Mesendoderm (in vitro differentiated cells): ENCODE measurements at regions not wholly inside any gene's neighbourhood (a gene's known extent, or its start where the extent isn't known, plus 50 kb on each side); places are given as distances from the start of the nearest gene placed in this dataset.

Experiments used
- DNase-seq: peaks from one replicate; pipeline ENCODE4 v3.0.0; 2013
- H2AK5ac ChIP-seq: 2 replicates; pipeline ENCODE4 v1.6.1; 2013; ENCODE audit warnings: low read length, inconsistent platforms
- H2BK120ac ChIP-seq: 2 replicates; pipeline ENCODE4 v1.6.1; 2013; ENCODE audit warnings: low read depth, mild to moderate bottlenecking, low read length, moderate library complexity, mixed read lengths
- H2BK15ac ChIP-seq: replicated peaks from 2 replicates; pipeline ENCODE4 v1.6.1; 2013; ENCODE audit warnings: low read depth, mild to moderate bottlenecking, moderate library complexity
- H2BK5ac ChIP-seq: 2 replicates; pipeline ENCODE4 v1.6.1; 2013; ENCODE audit warnings: low read length, inconsistent platforms
- H3K18ac ChIP-seq: 2 replicates; pipeline ENCODE4 v1.6.1; 2013; ENCODE audit warnings: mild to moderate bottlenecking, low read length, mixed read lengths
- H3K23ac ChIP-seq: one replicate; pipeline ENCODE4 v1.6.1; 2013; ENCODE audit warnings: low read length
- H3K27ac ChIP-seq: 2 replicates; pipeline ENCODE4 v1.5.1; 2013; ENCODE audit warnings: low read depth, mild to moderate bottlenecking, inconsistent platforms, low read length, moderate library complexity
- H3K27me3 ChIP-seq: 2 replicates; pipeline ENCODE4 v1.6.1; 2013; ENCODE audit warnings: low read length, control low read depth, mild to moderate bottlenecking, inconsistent platforms; ENCODE audit not compliant: insufficient read depth, poor library complexity
- H3K36me3 ChIP-seq: 2 replicates; pipeline ENCODE4 v1.6.1; 2013; ENCODE audit warnings: low read length, inconsistent platforms; ENCODE audit not compliant: control insufficient read depth, insufficient read depth
- H3K4ac ChIP-seq: one replicate; pipeline ENCODE4 v1.6.1; 2013; ENCODE audit warnings: low read depth, mild to moderate bottlenecking, low read length, moderate library complexity
- H3K4me1 ChIP-seq: 2 replicates; pipeline ENCODE4 v1.6.1; 2013; ENCODE audit warnings: low read depth, low read length, inconsistent platforms; ENCODE audit not compliant: control insufficient read depth
- H3K4me2 ChIP-seq: 2 replicates; pipeline ENCODE4 v1.6.1; 2013; ENCODE audit warnings: low read length
- H3K4me3 ChIP-seq: 2 replicates; pipeline ENCODE4 v1.5.1; 2013; ENCODE audit warnings: mild to moderate bottlenecking, low read length
- H3K56ac ChIP-seq: one replicate; pipeline ENCODE4 v1.6.1; 2013; ENCODE audit warnings: low read length
- H3K79me1 ChIP-seq: 2 replicates; pipeline ENCODE4 v1.6.1; 2013; ENCODE audit warnings: low read length, inconsistent platforms
- H3K79me2 ChIP-seq: 2 replicates; pipeline ENCODE4 v1.6.1; 2013; ENCODE audit warnings: mild to moderate bottlenecking, low read length; ENCODE audit not compliant: control insufficient read depth, insufficient read depth
- H3K9ac ChIP-seq: 2 replicates; pipeline ENCODE4 v1.6.1; 2013; ENCODE audit warnings: low read length, inconsistent platforms
- H4K5ac ChIP-seq: one replicate; pipeline ENCODE4 v1.6.1; 2013; ENCODE audit warnings: low read length
- H4K8ac ChIP-seq: one replicate; pipeline ENCODE4 v1.6.1; 2013; ENCODE audit warnings: low read depth, mild to moderate bottlenecking, control low read depth, low read length, moderate library complexity
- WGBS: extraction: QIAGEN DNeasy Blood & Tissue Kit; methylation state at CpG from one replicate; pipeline ENCODE4 v1.1.7; 2013; ENCODE audit warnings: low lambda C conversion rate, missing lambda C conversion rate; ENCODE audit not compliant: insufficient coverage; ENCODE audit errors: extremely low coverage; 5-methylcytosine and 5-hydroxymethylcytosine counted together

GRCh38 chr2:221629468-221629867, 57.4 kb upstream of the EPHA4 start:
- Histone ChIP-seq H3K36me3 (no peaks in the 10 kb centered on the region), H2AK5ac (no peak overlapping the region), H4K8ac (no peak overlapping the region), H2BK120ac (no peak overlapping the region), H4K5ac (no peak overlapping the region), H3K4ac (no peak overlapping the region), H3K27me3 (no peaks in the 10 kb centered on the region), H3K56ac (no peak overlapping the region), H3K4me2 (no peak overlapping the region), H2BK5ac (no peak overlapping the region), H3K9ac (no peak overlapping the region), H3K18ac (no peak overlapping the region), H3K4me1 (no peaks in the 10 kb centered on the region), H2BK15ac (no peak overlapping the region), H3K4me3 (no peak overlapping the region), H3K79me1 (no peaks in the 10 kb centered on the region), H3K79me2 (no peaks in the 10 kb centered on the region), H3K27ac (no peak overlapping the region), H3K23ac (no peak overlapping the region)
- peak; percentile 54 for DNase-seq
- WGBS = no CpG with 5 or more reads among the region's 5 CpGs

DNA sequence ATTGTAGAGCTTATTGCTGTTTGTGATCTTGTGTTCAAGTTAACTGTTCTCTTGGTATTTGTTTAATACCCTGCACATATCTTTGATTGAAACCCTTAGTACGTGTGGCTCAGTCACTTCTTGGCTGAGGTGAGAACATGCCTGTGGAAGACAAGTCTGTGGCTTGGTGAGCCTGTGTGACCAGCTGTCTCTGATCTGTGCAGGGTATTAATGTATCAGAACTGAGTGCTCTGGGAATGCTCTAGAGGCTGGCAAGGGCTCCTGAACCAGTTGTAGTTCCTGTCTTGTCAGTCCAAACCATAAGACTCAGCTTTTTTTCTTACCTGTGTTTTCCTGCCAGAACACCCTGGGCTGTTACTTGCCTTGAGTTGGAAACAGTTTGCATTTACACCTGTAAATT, 52.4 kb upstream of the EPHA4 start:
- Histone ChIP-seq H3K56ac (no peak overlapping the region), H4K5ac (no peak overlapping the region), H3K79me2 (no peaks in the 10 kb centered on the region), H4K8ac (no peak overlapping the region), H2BK5ac (no peak overlapping the region), H3K4me3 (no peak overlapping the region), H2BK15ac (no peak overlapping the region), H3K18ac (no peak overlapping the region), H3K27me3 (no peaks in the 10 kb centered on the region), H2AK5ac (no peak overlapping the region), H3K4me2 (no peak overlapping the region), H3K4me1 (no peaks in the 10 kb centered on the region), H3K23ac (no peak overlapping the region), H3K27ac (no peak overlapping the region), H2BK120ac (no peak overlapping the region), H3K79me1 (no peaks in the 10 kb centered on the region), H3K36me3 (no peaks in the 10 kb centered on the region), H3K4ac (no peak overlapping the region), H3K9ac (no peak overlapping the region)
- WGBS = no CpG with 5 or more reads among the region's 1 CpG
- DNase-seq = no peak
